ENCODE measurements at regions not wholly inside any gene's neighbourhood (a gene's known extent, or its start where the extent isn't known, plus 50 kb on each side); places are given as distances from the start of the nearest gene placed in this dataset.
A peak's percentile ranks its signal among the peaks of the same experiment; 100 is the strongest.

GRCh38 chr5:124637011-124637410, 109.4 kb downstream of the ZNF608 start:
- RAD21 ChIA-PET (ENCODE audit: low non-redundant PET in 1 of 2, low total read pairs in 2 of 2, uncharacterized antibody in 2 of 2, unreplicated experiment in 2 of 2) = no interaction called here
- Histone ChIP-seq H3K9me2 (ENCODE audit: insufficient read depth) (no peaks in the 10 kb centered on the region), H3K27ac (ENCODE audit: low read depth, low read length) (no peak overlapping the region), H3K4me2 (ENCODE audit: low read length) (no peak overlapping the region), H3K4me3 (replicated peaks in 1 of 2; ENCODE audit: low read depth in 1 of 2, low read length in 2 of 2) (no peak overlapping the region), H4K20me1 (ENCODE audit: insufficient read depth) (no peaks in the 10 kb centered on the region), H3K79me2 (ENCODE audit: insufficient read depth, low read length) (no peaks in the 10 kb centered on the region), H3K27me3 (ENCODE audit: insufficient read depth, low read length) (no peaks in the 10 kb centered on the region), H3K4me1 (ENCODE audit: control insufficient read depth in 1 of 2, insufficient read depth in 2 of 2, low read length in 2 of 2) (peaks cover 29% of the 10 kb centered on the region in 2 experiments), H3K9me3 (ENCODE audit: control insufficient read depth in 1 of 2, insufficient read depth in 1 of 2, low read depth in 1 of 2, low read length in 2 of 2) (no peaks in the 10 kb centered on the region), H2AFZ (ENCODE audit: low read depth, low read length, poor library complexity, severe bottlenecking) (no peak overlapping the region), H3K9ac (ENCODE audit: low read length) (no peak overlapping the region), H3K36me3 (ENCODE audit: control insufficient read depth in 1 of 2, insufficient read depth in 2 of 2, low read length in 2 of 2) (no peaks in the 10 kb centered on the region)
- BruUV-seq (replicated peaks) = no TSS peak
- CTCF ChIA-PET = no interaction called here
- intact Hi-C loops (cut with micrococcal nuclease) = no loop called here
- ATAC-seq (no peak), DNase-seq (ENCODE audit: low read depth, low spot score) (no peak)
- POLR2A ChIA-PET = no interaction called here
- TF ChIP-seq EGR1 (IDR thresholded peaks at IDR 0.05; ENCODE audit: low read depth) = no peak
- TF ChIP-seq ZNF274 (IDR thresholded peaks at IDR 0.05; ENCODE audit: low read depth, low read length) = no peak
- TF ChIP-seq FOSL1 (IDR thresholded peaks at IDR 0.05; ENCODE audit: low read depth) = no peak
- TF ChIP-seq TCF7L2 (IDR thresholded peaks at IDR 0.05; ENCODE audit: borderline replicate concordance, extremely low read depth, insufficient read depth, insufficient read length) = no peak
- no peak for TF ChIP-seq ZFX (IDR thresholded peaks at IDR 0.05)
- TF ChIP-seq JUND (IDR thresholded peaks at IDR 0.05) = no peak
- TF ChIP-seq SIN3A (IDR thresholded peaks at IDR 0.05; ENCODE audit: low read depth) = no peak
- TF ChIP-seq SRF (IDR thresholded peaks at IDR 0.05; ENCODE audit: low read depth) = no peak

GRCh38 chr5:124634741-124635323, 111.6 kb downstream of the ZNF608 start:
- DNase-seq (ENCODE audit: low read depth, low spot score) = no peak
- no peak overlapping the region for H3K9ac ChIP-seq (ENCODE audit: low read length)
- CTCF ChIA-PET = no interaction called here
- H3K4me2 ChIP-seq (ENCODE audit: low read length) = peak overlapping the region; percentile 51
- POLR2A ChIA-PET = no interaction called here
- ATAC-seq = peak; percentile 43
- intact Hi-C loops (cut with micrococcal nuclease) = no loop called here
- no peaks in the 10 kb centered on the region for H3K79me2 ChIP-seq (ENCODE audit: insufficient read depth, low read length)
- no peaks in the 10 kb centered on the region for H3K27me3 ChIP-seq (ENCODE audit: insufficient read depth, low read length)
- H4K20me1 ChIP-seq (ENCODE audit: insufficient read depth) = no peaks in the 10 kb centered on the region
- H2AFZ ChIP-seq (ENCODE audit: low read depth, low read length, poor library complexity, severe bottlenecking) = no peak overlapping the region
- no TSS peak for BruUV-seq (replicated peaks)
- no peaks in the 10 kb centered on the region for H3K36me3 ChIP-seq (ENCODE audit: control insufficient read depth in 1 of 2, insufficient read depth in 2 of 2, low read length in 2 of 2)
- peaks cover 36 to 44% of the 10 kb centered on the region in 2 experiments for H3K4me1 ChIP-seq (ENCODE audit: control insufficient read depth in 1 of 2, insufficient read depth in 2 of 2, low read length in 2 of 2)
- H3K9me2 ChIP-seq (ENCODE audit: insufficient read depth) = no peaks in the 10 kb centered on the region
- H3K9me3 ChIP-seq (ENCODE audit: control insufficient read depth in 1 of 2, insufficient read depth in 1 of 2, low read depth in 1 of 2, low read length in 2 of 2) = no peaks in the 10 kb centered on the region
- no peak overlapping the region for H3K4me3 ChIP-seq (replicated peaks in 1 of 2; ENCODE audit: low read depth in 1 of 2, low read length in 2 of 2)
- RAD21 ChIA-PET (ENCODE audit: low non-redundant PET in 1 of 2, low total read pairs in 2 of 2, uncharacterized antibody in 2 of 2, unreplicated experiment in 2 of 2) = no interaction called here
- H3K27ac ChIP-seq (ENCODE audit: low read depth, low read length) = peak overlapping the region; percentile 28; the same call in 1 of the 2 replicates
- no peak for TF ChIP-seq CTCF (IDR thresholded peaks at IDR 0.05 in 2 of 3, conservative IDR thresholded peaks at IDR 0.05 in 1 of 3; ENCODE audit: borderline replicate concordance in 1 of 3, insufficient read depth in 1 of 3, low read depth in 2 of 3, low read length in 2 of 3)
- no peak for TF ChIP-seq CBX3 (IDR thresholded peaks at IDR 0.05; ENCODE audit: low read depth)
- no peak for TF ChIP-seq POLR2AphosphoS5 (IDR thresholded peaks at IDR 0.05; ENCODE audit: low read depth, low read length)
- no peak for TF ChIP-seq SP1 (IDR thresholded peaks at IDR 0.05; ENCODE audit: low read depth)
- TF ChIP-seq ELF1 (IDR thresholded peaks at IDR 0.05; ENCODE audit: borderline replicate concordance, low read depth) = no peak
- TF ChIP-seq ZNF274 (IDR thresholded peaks at IDR 0.05; ENCODE audit: low read depth, low read length) = no peak
- TF ChIP-seq YY1 (IDR thresholded peaks at IDR 0.05; ENCODE audit: extremely low read depth, insufficient replicate concordance, low read depth, low read length) = no peak
- TF ChIP-seq ZBTB33 (IDR thresholded peaks at IDR 0.05; ENCODE audit: extremely low read depth, insufficient replicate concordance, low read length) = no peak
- TF ChIP-seq SIN3A (IDR thresholded peaks at IDR 0.05; ENCODE audit: low read depth) = no peak
- no peak; the same call in 1 of the 2 replicates for TF ChIP-seq FOSL1 (IDR thresholded peaks at IDR 0.05; ENCODE audit: low read depth)

All from HCT116 (cell line).